ENCODE measurements at regions not wholly inside any gene's neighbourhood (a gene's known extent, or its start where the extent isn't known, plus 50 kb on each side); places are given as distances from the start of the nearest gene placed in this dataset.
"Not testable (repeated sequence)": the region's sequence is repeated elsewhere in the genome, so short reads cannot be mapped to it uniquely, and the experiment has no call there.

DNA sequence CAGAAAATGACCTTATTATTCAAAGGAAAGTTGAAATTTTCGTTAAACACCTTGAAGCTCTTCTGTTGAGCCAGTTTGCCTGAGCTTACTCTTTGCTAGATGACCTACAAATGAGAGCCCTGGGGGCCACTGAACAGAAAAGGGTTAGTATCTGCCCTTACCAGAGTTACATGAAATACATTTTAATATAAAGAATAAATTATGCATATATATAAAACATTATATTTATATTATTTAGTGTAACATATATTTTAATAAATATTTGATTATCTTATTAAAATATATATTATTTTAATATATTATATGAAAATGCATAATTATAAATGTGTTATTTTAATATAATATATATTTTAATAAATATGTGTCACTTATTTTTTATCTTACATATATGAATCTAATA lies 628.4 kb upstream of the TPK1 start:
- Histone ChIP-seq H3K27me3 (ENCODE audit: control insufficient read depth, insufficient read depth, low read length) (no peaks in the 10 kb centered on the region), H3K4me3 (ENCODE audit: low read depth, low read length) (no peak overlapping the region), H3K36me3 (ENCODE audit: control insufficient read depth, insufficient read depth, low read length) (no peaks in the 10 kb centered on the region)
- TF ChIP-seq CTCF (IDR thresholded peaks at IDR 0.05; ENCODE audit: insufficient read depth, low read length, poor library complexity, severe bottlenecking) = no peak
- no peak for DNase-seq (ENCODE audit: low read depth)

GRCh38 chr7:145462463-145462862 lies 626.6 kb upstream of the TPK1 start:
- no peak for TF ChIP-seq CTCF (IDR thresholded peaks at IDR 0.05; ENCODE audit: insufficient read depth, low read length, poor library complexity, severe bottlenecking)
- Histone ChIP-seq H3K36me3 (ENCODE audit: control insufficient read depth, insufficient read depth, low read length) (no peaks in the 10 kb centered on the region), H3K4me3 (ENCODE audit: low read depth, low read length) (no peak overlapping the region), H3K27me3 (ENCODE audit: control insufficient read depth, insufficient read depth, low read length) (no peaks in the 10 kb centered on the region)
- DNase-seq (ENCODE audit: low read depth) = no peak

GRCh38 chr7:145434811-145435210 lies 599.0 kb upstream of the TPK1 start:
- no peak for DNase-seq (ENCODE audit: low read depth)
- H3K27me3 ChIP-seq (ENCODE audit: control insufficient read depth, insufficient read depth, low read length) = no peaks in the 10 kb centered on the region
- TF ChIP-seq CTCF (IDR thresholded peaks at IDR 0.05; ENCODE audit: insufficient read depth, low read length, poor library complexity, severe bottlenecking) = no peak
- H3K4me3 ChIP-seq (ENCODE audit: low read depth, low read length) = no peak overlapping the region
- H3K36me3 ChIP-seq (ENCODE audit: control insufficient read depth, insufficient read depth, low read length) = no peaks in the 10 kb centered on the region

DNA sequence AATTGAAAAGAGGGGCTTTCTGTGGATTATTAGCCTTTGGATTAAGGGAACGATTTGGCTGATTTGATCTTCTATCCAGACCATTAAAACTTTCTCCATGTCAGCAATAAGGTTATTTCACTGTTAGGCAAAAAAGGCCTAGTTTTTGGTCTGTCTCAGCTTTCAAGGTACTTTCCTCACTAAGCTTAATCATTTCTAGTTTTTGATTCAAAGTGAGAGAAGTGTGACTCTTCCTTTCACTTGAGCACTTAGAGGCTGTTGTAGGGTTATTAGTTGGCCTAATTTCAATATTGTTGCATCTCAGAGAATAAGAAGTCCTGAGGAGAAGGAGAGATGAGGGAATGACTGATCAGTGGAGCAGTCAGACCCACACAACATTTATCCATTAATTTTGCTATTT lies 596.0 kb upstream of the TPK1 start:
- H3K36me3 ChIP-seq (ENCODE audit: control insufficient read depth, insufficient read depth, low read length) = no peaks in the 10 kb centered on the region
- H3K27me3 ChIP-seq (ENCODE audit: control insufficient read depth, insufficient read depth, low read length) = no peaks in the 10 kb centered on the region

DNA sequence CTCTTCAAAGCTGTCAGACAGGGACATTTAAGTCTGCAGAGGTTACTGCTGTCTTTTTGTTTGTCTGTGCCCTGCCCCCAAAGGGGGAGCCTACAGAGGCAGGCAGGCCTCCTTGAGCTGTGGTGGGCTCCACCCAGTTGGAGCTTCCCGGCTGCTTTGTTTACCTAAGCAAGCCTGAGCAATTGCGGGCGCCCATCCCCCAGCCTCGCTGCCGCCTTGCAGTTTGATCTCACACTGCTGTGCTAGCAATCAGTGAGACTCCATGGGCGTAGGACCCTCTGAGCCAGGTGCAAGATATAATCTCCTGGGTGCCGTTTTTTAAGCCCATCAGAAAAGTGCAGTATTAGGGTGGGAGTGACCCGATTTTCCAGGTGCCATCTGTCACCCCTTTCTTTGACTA lies 582.6 kb upstream of the TPK1 start:
- not testable (repeated sequence) for H3K27me3 ChIP-seq (ENCODE audit: control insufficient read depth, insufficient read depth, low read length); DNase-seq (ENCODE audit: low read depth); H3K36me3 ChIP-seq (ENCODE audit: control insufficient read depth, insufficient read depth, low read length); H3K4me3 ChIP-seq (ENCODE audit: low read depth, low read length)

More for the DNA sequence above, 596.0 kb upstream of the TPK1 start:
- no peak for TF ChIP-seq CTCF (IDR thresholded peaks at IDR 0.05; ENCODE audit: insufficient read depth, low read length, poor library complexity, severe bottlenecking)
- H3K4me3 ChIP-seq (ENCODE audit: low read depth, low read length) = no peak overlapping the region
- no peak for DNase-seq (ENCODE audit: low read depth)

DNA sequence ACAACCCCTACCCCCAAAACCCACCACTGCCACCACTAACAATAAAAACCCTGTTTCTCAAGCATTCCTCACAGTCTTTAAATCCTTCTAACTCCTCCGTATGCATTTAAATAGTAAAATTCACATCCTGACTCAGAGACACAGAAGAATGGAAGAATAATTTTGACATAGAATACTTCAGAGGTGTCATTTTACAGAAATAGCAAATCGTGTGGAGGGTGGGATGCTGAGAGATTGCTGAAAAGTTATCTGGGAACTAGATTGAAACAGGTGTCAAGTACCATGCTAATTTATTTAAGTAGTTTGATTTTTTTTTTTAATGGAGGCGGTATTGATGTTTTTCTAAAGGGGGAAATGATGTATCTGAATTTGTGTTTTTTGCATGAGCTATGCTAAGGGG lies 575.2 kb upstream of the TPK1 start:
- TF ChIP-seq CTCF (IDR thresholded peaks at IDR 0.05; ENCODE audit: insufficient read depth, low read length, poor library complexity, severe bottlenecking) = no peak
- Histone ChIP-seq H3K4me3 (ENCODE audit: low read depth, low read length) (no peak overlapping the region), H3K27me3 (ENCODE audit: control insufficient read depth, insufficient read depth, low read length) (no peaks in the 10 kb centered on the region), H3K36me3 (ENCODE audit: control insufficient read depth, insufficient read depth, low read length) (no peaks in the 10 kb centered on the region)
- no peak for DNase-seq (ENCODE audit: low read depth)
